Medulla oblongata (tissue), 1 donor: ENCODE measurements at regions not wholly inside any gene's neighbourhood (a gene's known extent, or its start where the extent isn't known, plus 50 kb on each side); places are given as distances from the start of the nearest gene placed in this dataset.
"Not testable (repeated sequence)": the region's sequence is repeated elsewhere in the genome, so short reads cannot be mapped to it uniquely, and the experiment has no call there.

Source experiments
- DNase-seq: peaks from one replicate; pipeline ENCODE4 v3.0.0-alpha.2; 2015; ENCODE audit errors: extremely low spot score

DNA sequence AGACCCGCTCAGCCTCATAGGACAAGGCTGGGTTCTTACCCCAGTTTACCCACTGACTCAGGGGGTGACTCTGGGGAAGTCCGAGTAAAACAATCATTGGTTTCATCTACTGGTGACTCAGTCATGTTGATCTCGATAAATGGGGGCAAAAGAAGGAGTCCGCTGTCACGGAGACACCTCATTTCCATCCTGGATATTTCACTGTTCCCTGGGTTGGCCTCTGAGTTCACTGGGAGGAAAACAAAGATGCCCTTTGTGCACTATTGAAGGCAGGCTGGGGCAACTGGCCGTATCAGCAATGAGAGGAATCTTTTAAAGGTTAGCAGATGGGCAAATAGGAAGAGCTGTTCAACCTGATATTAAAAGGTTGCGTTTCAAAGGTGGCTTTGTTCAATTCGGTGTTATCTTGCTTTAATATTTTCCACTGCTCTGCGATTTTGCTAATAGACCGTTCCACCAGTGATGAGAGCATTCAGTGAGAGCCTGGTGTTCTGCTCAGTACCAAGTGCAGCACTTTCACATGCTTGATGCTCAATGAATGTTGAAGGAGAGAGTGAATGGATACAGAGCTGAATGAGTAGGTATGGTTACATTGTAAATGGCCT lies 110.2 kb upstream of the EGFLAM start:
- DNase-seq = peak; percentile 67

- DNase-seq = no peak
Observed at GRCh38 chr5:38143384-38143783, 115.0 kb upstream of the EGFLAM start.

GRCh38 chr5:38141665-38142064 lies 116.7 kb upstream of the EGFLAM start:
- no peak for DNase-seq

DNA sequence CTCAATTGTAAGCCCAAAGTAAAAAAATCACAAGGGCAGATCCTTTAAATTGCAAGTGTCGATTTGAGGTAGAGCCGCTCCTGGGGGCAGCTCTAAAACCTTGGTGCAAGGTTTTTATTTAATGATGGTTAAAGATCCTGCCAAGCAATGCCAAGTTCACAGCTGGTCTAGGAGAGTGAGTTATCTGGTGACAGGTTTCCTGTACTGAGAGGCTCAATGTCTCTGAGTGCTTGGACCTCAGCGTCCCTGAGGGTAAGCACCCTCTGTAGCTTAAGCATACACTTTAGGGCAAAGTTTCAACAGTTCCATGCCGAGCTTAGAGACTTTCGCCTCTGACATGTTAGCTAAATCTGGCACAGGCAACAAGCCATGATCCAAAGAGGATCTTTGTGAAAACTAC lies 119.8 kb upstream of the EGFLAM start:
- DNase-seq = no peak

GRCh38 chr5:38135486-38136039 lies 122.8 kb upstream of the EGFLAM start:
- no peak for DNase-seq

GRCh38 chr5:38134810-38135209 lies 123.5 kb upstream of the EGFLAM start:
- DNase-seq = no peak

DNA sequence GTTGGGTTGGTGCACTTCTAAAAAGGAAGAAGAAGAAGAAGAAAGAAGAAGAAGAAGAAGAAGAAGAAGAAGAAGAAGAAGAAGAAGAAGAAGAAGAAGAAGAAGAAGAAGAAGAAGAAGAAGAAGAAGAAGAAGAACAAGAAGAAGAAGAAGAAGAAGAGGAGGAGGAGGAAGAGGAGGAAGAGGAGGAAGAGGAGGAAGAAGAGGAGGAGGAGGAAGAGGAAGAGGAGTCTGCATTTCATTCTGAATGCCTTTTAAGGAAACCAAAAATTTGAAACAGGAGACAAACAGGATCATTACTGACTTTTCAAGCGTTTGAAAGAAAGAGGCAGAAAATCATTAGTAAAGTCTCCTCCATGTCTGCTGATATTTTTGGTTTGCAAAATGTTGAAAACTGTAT lies 124.1 kb upstream of the EGFLAM start:
- DNase-seq = not testable (repeated sequence)

- DNase-seq = no peak
Observed at GRCh38 chr5:38131686-38132085, 126.7 kb upstream of the EGFLAM start.

- DNase-seq = no peak
Observed at GRCh38 chr5:38124321-38124720, 134.0 kb upstream of the EGFLAM start.

DNA sequence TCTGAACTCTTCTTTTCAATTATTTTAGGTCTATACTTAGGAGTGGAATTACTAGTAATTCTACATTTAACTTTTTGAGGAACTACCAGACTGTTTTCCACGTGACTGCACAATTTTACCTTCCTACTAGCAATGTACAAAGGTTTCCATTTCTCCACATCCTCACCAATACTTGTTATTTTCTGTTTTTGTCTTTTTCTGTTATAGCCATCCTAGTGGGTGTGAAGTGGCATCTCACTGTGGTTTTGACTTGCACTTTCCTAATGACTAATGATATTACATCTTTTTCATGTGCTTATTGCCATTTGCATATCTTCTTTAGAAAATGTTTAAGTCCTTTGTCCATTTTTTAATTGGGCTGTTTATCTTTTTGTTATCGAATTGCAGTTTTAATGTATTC lies 136.9 kb upstream of the EGFLAM start:
- DNase-seq = no peak

DNA sequence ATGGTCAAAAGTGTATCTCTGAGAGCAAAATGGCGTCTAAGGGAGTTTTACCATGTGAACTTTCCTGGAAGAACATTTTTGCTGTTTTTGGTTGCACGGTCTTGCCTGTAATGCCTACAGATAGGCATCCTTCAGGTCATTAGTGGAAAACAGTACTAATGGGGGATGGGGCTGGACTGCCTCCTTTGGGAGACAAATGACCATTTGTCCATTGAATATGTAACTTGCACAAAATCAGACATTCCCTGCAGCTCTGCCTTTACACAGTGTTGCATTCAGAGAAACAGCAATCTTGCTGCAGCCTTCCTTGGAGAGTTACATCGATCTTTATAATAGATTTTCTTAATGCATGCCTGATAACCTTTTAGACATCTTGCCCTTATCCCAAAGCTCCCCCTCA lies 138.5 kb upstream of the EGFLAM start:
- no peak for DNase-seq

DNA sequence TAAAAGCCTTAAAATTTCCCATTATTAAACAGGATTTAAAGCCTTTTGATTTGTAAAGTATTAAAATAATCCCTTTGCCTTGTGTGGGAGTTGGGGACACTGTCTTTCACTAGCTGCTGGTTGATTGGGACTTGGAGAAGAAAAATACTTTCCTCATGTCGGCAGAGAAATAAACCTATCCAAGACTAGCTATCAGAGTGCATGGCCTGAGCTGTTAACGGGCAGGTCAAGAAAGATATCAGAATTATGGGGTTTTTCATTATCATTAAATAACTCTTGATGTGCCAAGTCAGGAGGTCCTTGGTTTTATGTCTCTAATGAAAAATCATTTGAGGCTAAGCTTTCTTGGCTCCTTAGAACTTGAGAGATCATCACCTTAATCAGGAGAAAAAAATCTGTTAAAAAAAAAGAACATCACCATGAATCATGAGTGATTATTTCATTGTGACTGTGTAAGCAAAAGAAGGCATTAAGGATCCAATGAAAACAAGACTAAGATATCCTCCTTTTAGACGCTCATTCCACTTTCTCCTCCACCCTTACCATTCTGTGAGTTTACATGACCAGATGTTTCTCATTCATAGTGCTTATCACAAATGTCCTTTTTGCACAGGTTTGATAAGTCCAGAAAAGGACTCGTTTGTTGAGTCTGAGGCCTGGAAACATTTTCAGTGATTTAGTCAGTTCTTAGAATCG lies 140.4 kb upstream of the EGFLAM start:
- no peak for DNase-seq

- no peak for DNase-seq
Observed at GRCh38 chr5:38115318-38115827, 143.0 kb upstream of the EGFLAM start.

GRCh38 chr5:38113880-38114279 lies 144.5 kb upstream of the EGFLAM start:
- no peak for DNase-seq

- no peak for DNase-seq
Observed at GRCh38 chr5:38113456-38113855, 144.9 kb upstream of the EGFLAM start.

DNA sequence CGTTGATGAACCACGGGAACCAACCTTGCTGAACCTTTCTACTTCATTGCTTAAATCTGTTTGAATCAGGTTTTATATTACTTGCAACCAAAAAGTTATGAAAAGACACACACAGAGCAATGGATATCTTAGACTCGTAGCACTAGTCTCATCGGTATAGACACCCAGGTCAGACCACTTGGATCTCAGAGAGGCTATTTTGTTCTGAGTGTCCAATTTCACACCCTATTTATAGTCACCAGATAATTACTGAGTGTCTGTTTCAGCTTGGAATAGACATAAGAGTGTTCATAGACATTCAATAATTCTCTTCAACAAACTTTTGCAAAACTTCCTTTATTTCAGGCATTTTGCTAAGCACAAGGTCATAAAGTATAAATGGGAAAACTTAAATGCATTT lies 145.4 kb upstream of the EGFLAM start:
- no peak for DNase-seq

DNA sequence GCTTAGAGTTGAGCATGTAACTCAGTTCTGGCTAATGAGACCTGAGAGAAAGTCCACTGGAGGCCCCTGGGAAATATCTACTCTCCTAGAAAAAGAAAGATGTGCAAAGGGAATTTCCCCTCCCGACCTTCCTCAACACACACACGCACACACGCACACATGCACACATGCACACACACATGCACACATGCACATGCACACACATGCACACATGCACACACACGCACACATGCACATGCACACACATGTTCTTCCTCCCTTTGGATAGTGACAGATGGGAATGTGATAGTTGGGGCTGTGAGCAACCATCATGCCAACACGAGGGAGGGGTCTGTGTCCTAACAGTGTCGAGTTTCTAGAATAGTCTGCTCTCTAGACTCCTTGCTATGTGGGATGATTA lies 148.2 kb upstream of the EGFLAM start:
- no peak for DNase-seq

DNA sequence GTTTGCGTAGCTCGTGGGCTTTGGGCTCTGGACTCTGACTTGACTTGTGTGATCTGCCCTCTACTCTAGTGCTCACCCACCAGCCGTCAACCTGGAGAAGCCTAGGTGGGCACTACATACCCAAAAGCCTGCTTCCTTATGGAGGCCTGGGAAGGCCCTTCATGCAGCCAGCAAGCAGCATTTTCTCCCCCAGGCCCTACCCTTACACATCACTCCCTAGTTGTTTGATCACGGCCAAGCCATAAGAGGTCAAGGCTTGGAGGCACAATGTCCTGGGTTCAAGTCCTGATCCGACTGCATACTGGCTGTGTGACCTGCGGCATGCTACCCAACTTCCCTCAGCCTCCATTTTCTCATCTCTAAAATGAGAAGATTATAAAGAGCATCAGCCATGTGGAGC lies 151.3 kb upstream of the EGFLAM start:
- no peak for DNase-seq

DNA sequence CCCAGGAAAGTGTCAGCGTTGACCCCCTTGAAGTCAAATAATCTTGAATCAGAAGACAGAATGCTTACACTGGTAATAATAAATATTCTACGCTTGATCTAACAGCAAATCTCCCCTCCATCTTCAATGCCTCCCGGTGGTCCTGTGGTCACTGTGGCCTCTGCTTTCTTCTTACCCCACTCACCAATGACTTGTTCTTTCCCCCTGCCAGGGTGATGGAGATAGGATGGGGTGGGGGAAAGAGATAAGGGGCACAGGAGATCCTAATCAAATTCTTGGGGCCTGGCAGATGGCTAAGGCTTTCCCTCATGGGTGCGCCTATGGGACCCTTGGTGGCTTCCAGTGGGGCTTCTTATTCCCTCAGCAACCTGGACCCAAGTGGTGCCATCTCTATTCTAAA lies 152.6 kb upstream of the EGFLAM start:
- no peak for DNase-seq

GRCh38 chr5:38105231-38105570 lies 153.2 kb upstream of the EGFLAM start:
- no peak for DNase-seq

DNA sequence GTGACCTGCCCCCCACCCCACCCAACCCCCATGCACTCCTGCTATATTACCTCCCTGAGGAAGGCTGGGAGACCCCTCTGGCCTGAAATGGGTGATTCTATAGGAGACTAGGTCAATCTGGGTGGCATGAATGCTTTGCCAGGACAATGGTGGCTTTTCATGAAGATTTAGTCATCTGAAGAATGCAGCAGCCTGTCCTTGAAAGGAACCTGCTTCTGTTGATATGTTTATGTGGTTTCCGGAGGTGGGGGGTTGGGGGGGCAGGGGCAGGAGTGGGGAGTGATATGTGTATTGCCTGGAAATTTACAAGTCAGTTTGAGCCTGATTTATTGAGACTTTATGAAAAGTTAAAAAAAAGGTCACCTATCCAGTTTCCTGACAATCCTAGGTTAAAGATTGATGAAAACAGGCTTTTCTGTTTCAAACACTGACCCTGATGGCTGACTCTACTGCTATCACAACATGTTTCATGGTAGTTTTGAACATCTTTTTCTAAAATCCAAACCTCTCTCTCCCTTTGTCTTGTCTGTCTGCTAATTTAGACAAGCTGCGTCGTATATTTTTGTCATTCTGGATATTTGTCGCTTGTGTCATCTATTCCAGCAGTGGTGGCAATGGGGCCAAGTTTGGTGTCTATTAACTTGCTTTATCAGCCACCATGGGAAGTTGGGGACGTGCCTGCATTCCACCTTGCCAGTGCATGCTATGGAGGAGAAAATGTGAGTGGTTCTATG lies 153.7 kb upstream of the EGFLAM start:
- no peak for DNase-seq

DNA sequence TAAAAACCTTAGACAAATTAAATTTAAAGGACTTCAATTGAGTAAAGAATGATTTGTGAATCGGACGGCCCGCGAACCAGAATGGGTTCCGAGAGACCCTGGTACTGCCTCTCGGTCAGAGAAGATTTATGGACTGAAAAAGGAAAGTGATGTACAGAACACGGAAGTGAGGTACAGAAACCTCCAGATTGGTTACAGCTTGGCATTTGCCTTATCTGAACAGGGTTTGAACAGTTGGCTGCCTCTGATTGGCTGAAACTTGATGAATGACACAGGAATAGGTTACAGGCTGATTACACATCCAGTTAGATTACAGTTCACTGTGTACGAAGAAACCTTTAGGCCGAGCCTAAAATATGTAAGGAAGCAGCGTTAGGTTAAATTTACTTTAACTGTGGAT lies 156.5 kb upstream of the EGFLAM start:
- no peak for DNase-seq
